Activated CD8-positive, alpha-beta memory T cell treated with anti-CD3 and anti-CD28 coated beads for 1 hour (primary cell): ENCODE measurements at regions not wholly inside any gene's neighbourhood (a gene's known extent, or its start where the extent isn't known, plus 50 kb on each side); places are given as distances from the start of the nearest gene placed in this dataset.

Experiments
- DNase-seq, 2 donors: peaks; one replicate each; pipeline ENCODE4 v3.0.0-alpha.2; 2020; ENCODE audit warnings: low read depth in 1 of 2; ENCODE audit errors: extremely low read depth in 1 of 2

GRCh38 chr7:3193379-3194120, 107.5 kb upstream of the SDK1 start:
- no peak for DNase-seq

GRCh38 chr7:3194501-3195141, 106.4 kb upstream of the SDK1 start:
- DNase-seq: no peak

- DNase-seq: no peak
Measured at GRCh38 chr7:3195160-3195559, 105.9 kb upstream of the SDK1 start.

- no peak for DNase-seq
Measured at GRCh38 chr7:3196629-3197400, 104.2 kb upstream of the SDK1 start.

GRCh38 chr7:3197567-3198213, 103.4 kb upstream of the SDK1 start:
- no peak for DNase-seq

- DNase-seq: no peak
Measured at GRCh38 chr7:3198316-3198715, 102.7 kb upstream of the SDK1 start.

- no peak for DNase-seq
Measured at GRCh38 chr7:3200504-3200903, 100.5 kb upstream of the SDK1 start.

GRCh38 chr7:3201306-3201705, 99.7 kb upstream of the SDK1 start:
- no peak for DNase-seq

- no peak for DNase-seq
Measured at GRCh38 chr7:3201937-3202710, 98.9 kb upstream of the SDK1 start.

- no peak for DNase-seq
Measured at GRCh38 chr7:3204526-3204925, 96.5 kb upstream of the SDK1 start.

- no peak for DNase-seq
Measured at GRCh38 chr7:3206101-3206500, 95.0 kb upstream of the SDK1 start.

GRCh38 chr7:3206771-3207191, 94.3 kb upstream of the SDK1 start:
- no peak for DNase-seq

GRCh38 chr7:3207387-3207902, 93.6 kb upstream of the SDK1 start:
- no peak for DNase-seq

- no peak for DNase-seq
Measured at GRCh38 chr7:3210531-3210930, 90.5 kb upstream of the SDK1 start.

GRCh38 chr7:3214090-3214413, 87.0 kb upstream of the SDK1 start:
- DNase-seq: no peak

GRCh38 chr7:3215624-3216585, 85.1 kb upstream of the SDK1 start:
- no peak for DNase-seq

GRCh38 chr7:3217166-3217565, 83.9 kb upstream of the SDK1 start:
- no peak for DNase-seq

- no peak for DNase-seq
Measured at GRCh38 chr7:3218411-3219225, 82.4 kb upstream of the SDK1 start.
